HL-60 (cell line): ENCODE measurements at regions not wholly inside any gene's neighbourhood (a gene's known extent, or its start where the extent isn't known, plus 50 kb on each side); places are given as distances from the start of the nearest gene placed in this dataset.

Experiments used
- DNase-seq, 2 experiments: peaks; one replicate each; pipeline ENCODE4 v3.0.0-alpha.2; 2010 to 2020; ENCODE audit warnings: low read depth in 1 of 2, low spot score in 1 of 2
- H3K27ac ChIP-seq: fragments of 250-450 bp; sonication (Bioruptor Pico); replicated peaks from 2 replicates; pipeline ENCODE4 v1.5.1; 2020; ENCODE audit warnings: mild to moderate bottlenecking, moderate library complexity
- H3K27me3 ChIP-seq: fragments of 250-450 bp; sonication (Bioruptor Pico); 2 replicates; pipeline ENCODE4 v1.5.1; 2021; ENCODE audit warnings: mild to moderate bottlenecking, moderate library complexity; ENCODE audit not compliant: insufficient read depth, poor library complexity, severe bottlenecking
- H3K4me3 ChIP-seq: replicated peaks from 2 replicates; pipeline ENCODE4 v1.5.1; 2011; ENCODE audit warnings: mild to moderate bottlenecking, control low read depth, low read length; ENCODE audit not compliant: insufficient read depth
- CTCF ChIP-seq: IDR thresholded peaks from one replicate; pipeline ENCODE4 v1.5.1; 2011; ENCODE audit warnings: low read length, control low read depth, inconsistent platforms; ENCODE audit not compliant: insufficient read depth
- GABPA ChIP-seq: IDR thresholded peaks from 2 replicates; pipeline ENCODE4 v1.6.1; 2012; ENCODE audit warnings: low read depth
- POLR2AphosphoS5 ChIP-seq: IDR thresholded peaks from 2 replicates; pipeline ENCODE4 v1.6.1; 2012; ENCODE audit warnings: low read depth
- SPI1 ChIP-seq: IDR thresholded peaks from 2 replicates; pipeline ENCODE4 v1.6.1; 2012; ENCODE audit warnings: low read depth, mild to moderate bottlenecking, borderline replicate concordance
- TF ChIP-seq, protein P1 (sequence below): IDR thresholded peaks from 2 replicates; pipeline ENCODE4 v1.6.1; 2012; ENCODE audit warnings: low read depth; ENCODE audit not compliant: insufficient replicate concordance

- DNase-seq: no peak
- Histone ChIP-seq H3K27me3 (no peaks in the 10 kb centered on the region), H3K4me3 (no peak overlapping the region), H3K27ac (no peak overlapping the region)
- no peak for TF ChIP-seq POLR2AphosphoS5
- no peak for TF ChIP-seq CTCF
- TF ChIP-seq GABPA: no peak
- TF ChIP-seq, protein P1, sequence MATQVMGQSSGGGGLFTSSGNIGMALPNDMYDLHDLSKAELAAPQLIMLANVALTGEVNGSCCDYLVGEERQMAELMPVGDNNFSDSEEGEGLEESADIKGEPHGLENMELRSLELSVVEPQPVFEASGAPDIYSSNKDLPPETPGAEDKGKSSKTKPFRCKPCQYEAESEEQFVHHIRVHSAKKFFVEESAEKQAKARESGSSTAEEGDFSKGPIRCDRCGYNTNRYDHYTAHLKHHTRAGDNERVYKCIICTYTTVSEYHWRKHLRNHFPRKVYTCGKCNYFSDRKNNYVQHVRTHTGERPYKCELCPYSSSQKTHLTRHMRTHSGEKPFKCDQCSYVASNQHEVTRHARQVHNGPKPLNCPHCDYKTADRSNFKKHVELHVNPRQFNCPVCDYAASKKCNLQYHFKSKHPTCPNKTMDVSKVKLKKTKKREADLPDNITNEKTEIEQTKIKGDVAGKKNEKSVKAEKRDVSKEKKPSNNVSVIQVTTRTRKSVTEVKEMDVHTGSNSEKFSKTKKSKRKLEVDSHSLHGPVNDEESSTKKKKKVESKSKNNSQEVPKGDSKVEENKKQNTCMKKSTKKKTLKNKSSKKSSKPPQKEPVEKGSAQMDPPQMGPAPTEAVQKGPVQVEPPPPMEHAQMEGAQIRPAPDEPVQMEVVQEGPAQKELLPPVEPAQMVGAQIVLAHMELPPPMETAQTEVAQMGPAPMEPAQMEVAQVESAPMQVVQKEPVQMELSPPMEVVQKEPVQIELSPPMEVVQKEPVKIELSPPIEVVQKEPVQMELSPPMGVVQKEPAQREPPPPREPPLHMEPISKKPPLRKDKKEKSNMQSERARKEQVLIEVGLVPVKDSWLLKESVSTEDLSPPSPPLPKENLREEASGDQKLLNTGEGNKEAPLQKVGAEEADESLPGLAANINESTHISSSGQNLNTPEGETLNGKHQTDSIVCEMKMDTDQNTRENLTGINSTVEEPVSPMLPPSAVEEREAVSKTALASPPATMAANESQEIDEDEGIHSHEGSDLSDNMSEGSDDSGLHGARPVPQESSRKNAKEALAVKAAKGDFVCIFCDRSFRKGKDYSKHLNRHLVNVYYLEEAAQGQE: no peak
- TF ChIP-seq SPI1: no peak
These were observed 59.0 kb upstream of the BCL6 start for GRCh38 chr3:187804120-187804744.

DNA sequence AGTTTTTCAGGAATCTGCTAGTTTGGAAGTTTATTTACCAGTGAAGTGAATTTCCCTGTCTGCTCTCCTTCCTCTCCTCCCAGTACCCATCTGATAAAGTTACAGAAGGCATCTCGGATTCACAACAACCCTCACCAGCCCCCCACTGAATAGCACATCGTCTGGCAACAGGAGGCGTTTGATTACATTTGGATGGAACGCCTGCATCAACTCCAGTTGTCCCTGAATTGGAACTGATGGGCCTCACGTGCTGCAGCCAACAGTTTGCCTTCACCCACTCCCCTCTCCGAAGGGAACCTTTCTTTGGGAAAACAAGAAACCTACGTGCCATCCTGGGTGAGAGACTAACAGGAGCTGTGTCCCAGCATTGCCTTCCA lies 59.5 kb upstream of the BCL6 start:
- DNase-seq: no peak
- Histone ChIP-seq H3K27ac (no peak overlapping the region), H3K4me3 (no peak overlapping the region), H3K27me3 (no peaks in the 10 kb centered on the region)
- no peak for TF ChIP-seq GABPA
- TF ChIP-seq, protein P1: no peak
- no peak for TF ChIP-seq SPI1
- no peak for TF ChIP-seq POLR2AphosphoS5
- TF ChIP-seq CTCF: no peak

DNA sequence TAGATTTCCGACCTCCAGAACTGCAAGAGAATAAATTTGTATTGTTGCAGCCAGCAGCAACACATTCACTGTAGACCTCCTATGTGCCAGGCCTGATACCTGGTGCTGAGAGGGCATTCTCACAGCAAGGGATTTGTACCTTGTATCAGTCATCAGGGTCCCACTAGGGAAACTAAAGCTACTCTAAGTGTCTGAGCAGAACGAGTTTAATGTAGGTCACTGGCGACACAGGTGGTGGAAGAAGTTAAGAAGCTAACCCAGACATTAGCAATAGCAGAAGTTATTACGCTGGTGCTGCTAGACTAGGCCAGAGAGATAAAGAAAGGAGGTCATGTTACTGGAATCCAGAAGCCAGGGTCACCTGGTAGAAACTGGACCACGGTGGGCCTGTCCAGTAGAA lies 60.5 kb upstream of the BCL6 start:
- TF ChIP-seq, protein P1: no peak
- TF ChIP-seq GABPA (no peak), POLR2AphosphoS5 (no peak)
- Histone ChIP-seq H3K4me3 (no peak overlapping the region), H3K27me3 (no peaks in the 10 kb centered on the region), H3K27ac (no peak overlapping the region)
- no peak for DNase-seq
